ENCODE measurements at regions not wholly inside any gene's neighbourhood (a gene's known extent, or its start where the extent isn't known, plus 50 kb on each side); places are given as distances from the start of the nearest gene placed in this dataset.

- DNase-seq, result no peak
- Histone ChIP-seq H3K9me3 (ENCODE audit: control insufficient read depth, low read depth, low read length) (no peaks in the 10 kb centered on the region), H3K4me1 (ENCODE audit: insufficient read depth, low read length) (no peaks in the 10 kb centered on the region), H4K5ac (ENCODE audit: insufficient read length, low read depth, low read length) (no peak overlapping the region), H3K18ac (ENCODE audit: insufficient read length, low read depth, low read length) (no peak overlapping the region), H2BK12ac (ENCODE audit: insufficient read length, low read depth, low read length) (no peak overlapping the region), H2BK5ac (ENCODE audit: insufficient read length, low read length) (no peak overlapping the region), H3K14ac (ENCODE audit: insufficient read depth, low read length) (no peak overlapping the region), H3T11ph (ENCODE audit: low read length) (no peak overlapping the region), H3K23ac (ENCODE audit: insufficient read length, low read depth, low read length) (no peak overlapping the region), H3K79me1 (ENCODE audit: insufficient read depth, low read depth, low read length, poor library complexity, severe bottlenecking) (no peaks in the 10 kb centered on the region), H3K27me3 (ENCODE audit: insufficient read depth, low read length) (no peaks in the 10 kb centered on the region), H4K91ac (ENCODE audit: insufficient read length, low read depth, low read length) (no peak overlapping the region), H4K20me1 (ENCODE audit: control insufficient read depth, insufficient read depth, insufficient read length) (no peaks in the 10 kb centered on the region), H3K27ac (ENCODE audit: insufficient read length, low read depth, low read length) (no peak overlapping the region), H2AFZ (ENCODE audit: low read length) (no peak overlapping the region), H4K8ac (replicated peaks; ENCODE audit: insufficient read length, low read depth, low read length) (no peak overlapping the region), H2BK15ac (ENCODE audit: low read depth, low read length) (no peak overlapping the region), H3K56ac (ENCODE audit: insufficient read length, low read depth, low read length) (no peak overlapping the region), H3K4ac (ENCODE audit: low read depth, low read length) (no peak overlapping the region), H2AK5ac (ENCODE audit: insufficient read length, low read length) (no peak overlapping the region), H2BK20ac (ENCODE audit: low read depth, low read length, poor library complexity, severe bottlenecking) (no peak overlapping the region), H3K23me2 (ENCODE audit: insufficient read length, low read depth, low read length, poor library complexity, severe bottlenecking) (no peaks in the 10 kb centered on the region), H3K9ac (ENCODE audit: extremely low read depth, insufficient read length, low read length) (no peak overlapping the region), H3K4me2 (ENCODE audit: insufficient read depth, insufficient read length, low read length) (no peak overlapping the region), H3K79me2 (ENCODE audit: insufficient read depth, low read length) (no peaks in the 10 kb centered on the region), H2BK120ac (ENCODE audit: low read depth, low read length, poor library complexity, severe bottlenecking) (no peak overlapping the region)
- Mint-ChIP-seq H3K27me3 (ENCODE audit: low read depth) (no peaks in the 10 kb centered on the region; the same call in 1 of the 2 replicates), H3K4me1 (peaks cover 5% of the 10 kb centered on the region in 2 experiments), H3K9me3 (no peaks in the 10 kb centered on the region; a peak in 2 of 5 replicates), H3K36me3 (ENCODE audit: insufficient read depth in 1 of 3, low read depth in 3 of 3) (no peaks in the 10 kb centered on the region; a peak in 1 of 7 replicates), H3K4me3 (no peak overlapping the region), H3K27ac (no peak overlapping the region)
- no CpG with 5 or more reads among the region's 6 CpGs for WGBS (ENCODE audit: extremely low coverage, insufficient read length, low lambda C conversion rate)
- no peak for TF ChIP-seq CTCF (conservative IDR thresholded peaks at IDR 0.05)
Measured at GRCh38 chr21:35382696-35383095, 333.6 kb upstream of the RUNX1 start.

All from H9 (cell line).